Endothelial cell of umbilical vein (primary cell): ENCODE measurements at regions not wholly inside any gene's neighbourhood (a gene's known extent, or its start where the extent isn't known, plus 50 kb on each side); places are given as distances from the start of the nearest gene placed in this dataset.

Experiments
- EZH2 ChIP-seq: IDR thresholded peaks from 2 replicates; pipeline ENCODE4 v1.6.1; 2012; ENCODE audit warnings: borderline replicate concordance, low read depth, mild to moderate bottlenecking, moderate library complexity, low read length, inconsistent platforms; ENCODE audit not compliant: severe bottlenecking
- TF ChIP-seq, protein P1 (sequence below), 2 donors: IDR thresholded peaks; 1 replicate in 1 of 2; 2 replicates in 1 of 2; pipeline ENCODE4 v1.5.1; 2011; ENCODE audit warnings: low read length in 2 of 2, mild to moderate bottlenecking in 2 of 2, moderate library complexity in 2 of 2, control low read depth in 1 of 2, inconsistent platforms in 1 of 2, low read depth in 1 of 2; ENCODE audit not compliant: insufficient read depth in 1 of 2; ENCODE audit errors: extremely low read depth in 1 of 2

DNA sequence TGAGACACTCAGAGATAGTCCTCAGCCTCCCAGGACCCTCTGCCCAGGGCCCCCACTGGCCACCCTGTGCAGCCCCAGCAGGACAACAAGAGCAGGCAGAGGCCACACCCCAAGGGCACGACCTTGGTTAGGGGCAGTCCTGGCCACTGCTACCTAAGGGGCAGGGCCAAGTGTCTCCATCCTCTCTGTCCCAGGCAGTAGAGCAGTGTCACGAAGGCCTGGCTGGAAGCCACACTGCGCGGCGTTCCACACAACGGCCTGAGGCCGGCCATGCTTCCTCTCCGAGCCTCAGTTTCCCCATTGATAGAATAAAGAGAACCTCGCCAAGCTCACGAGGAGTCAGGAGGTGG lies 1074.3 kb downstream of the BRD1 start:
- TF ChIP-seq, protein P1, sequence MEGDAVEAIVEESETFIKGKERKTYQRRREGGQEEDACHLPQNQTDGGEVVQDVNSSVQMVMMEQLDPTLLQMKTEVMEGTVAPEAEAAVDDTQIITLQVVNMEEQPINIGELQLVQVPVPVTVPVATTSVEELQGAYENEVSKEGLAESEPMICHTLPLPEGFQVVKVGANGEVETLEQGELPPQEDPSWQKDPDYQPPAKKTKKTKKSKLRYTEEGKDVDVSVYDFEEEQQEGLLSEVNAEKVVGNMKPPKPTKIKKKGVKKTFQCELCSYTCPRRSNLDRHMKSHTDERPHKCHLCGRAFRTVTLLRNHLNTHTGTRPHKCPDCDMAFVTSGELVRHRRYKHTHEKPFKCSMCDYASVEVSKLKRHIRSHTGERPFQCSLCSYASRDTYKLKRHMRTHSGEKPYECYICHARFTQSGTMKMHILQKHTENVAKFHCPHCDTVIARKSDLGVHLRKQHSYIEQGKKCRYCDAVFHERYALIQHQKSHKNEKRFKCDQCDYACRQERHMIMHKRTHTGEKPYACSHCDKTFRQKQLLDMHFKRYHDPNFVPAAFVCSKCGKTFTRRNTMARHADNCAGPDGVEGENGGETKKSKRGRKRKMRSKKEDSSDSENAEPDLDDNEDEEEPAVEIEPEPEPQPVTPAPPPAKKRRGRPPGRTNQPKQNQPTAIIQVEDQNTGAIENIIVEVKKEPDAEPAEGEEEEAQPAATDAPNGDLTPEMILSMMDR (IDR thresholded peaks at IDR 0.05; ENCODE audit: extremely low read depth in 1 of 2, insufficient read depth in 1 of 2, low read depth in 1 of 2, low read length in 2 of 2): no peak
- TF ChIP-seq EZH2: no peak
